ENCODE measurements at regions not wholly inside any gene's neighbourhood (a gene's known extent, or its start where the extent isn't known, plus 50 kb on each side); places are given as distances from the start of the nearest gene placed in this dataset.
"Not testable (repeated sequence)": the region's sequence is repeated elsewhere in the genome, so short reads cannot be mapped to it uniquely, and the experiment has no call there.

GRCh38 chr6:92267335-92267734 is 1152.0 kb downstream of the EPHA7 start:
- no peak for DNase-seq (ENCODE audit: low spot score)
- TF ChIP-seq, protein P1, sequence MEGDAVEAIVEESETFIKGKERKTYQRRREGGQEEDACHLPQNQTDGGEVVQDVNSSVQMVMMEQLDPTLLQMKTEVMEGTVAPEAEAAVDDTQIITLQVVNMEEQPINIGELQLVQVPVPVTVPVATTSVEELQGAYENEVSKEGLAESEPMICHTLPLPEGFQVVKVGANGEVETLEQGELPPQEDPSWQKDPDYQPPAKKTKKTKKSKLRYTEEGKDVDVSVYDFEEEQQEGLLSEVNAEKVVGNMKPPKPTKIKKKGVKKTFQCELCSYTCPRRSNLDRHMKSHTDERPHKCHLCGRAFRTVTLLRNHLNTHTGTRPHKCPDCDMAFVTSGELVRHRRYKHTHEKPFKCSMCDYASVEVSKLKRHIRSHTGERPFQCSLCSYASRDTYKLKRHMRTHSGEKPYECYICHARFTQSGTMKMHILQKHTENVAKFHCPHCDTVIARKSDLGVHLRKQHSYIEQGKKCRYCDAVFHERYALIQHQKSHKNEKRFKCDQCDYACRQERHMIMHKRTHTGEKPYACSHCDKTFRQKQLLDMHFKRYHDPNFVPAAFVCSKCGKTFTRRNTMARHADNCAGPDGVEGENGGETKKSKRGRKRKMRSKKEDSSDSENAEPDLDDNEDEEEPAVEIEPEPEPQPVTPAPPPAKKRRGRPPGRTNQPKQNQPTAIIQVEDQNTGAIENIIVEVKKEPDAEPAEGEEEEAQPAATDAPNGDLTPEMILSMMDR (IDR thresholded peaks at IDR 0.05; ENCODE audit: borderline replicate concordance, control extremely low read depth, extremely low read depth, insufficient read depth, missing control alignments): no peak
- in situ Hi-C loops (cut with MboI; ENCODE audit: low sequenced_read_pairs, unreplicated experiment): no loop called here

GRCh38 chr6:92263864-92264263 is 1155.5 kb downstream of the EPHA7 start:
- TF ChIP-seq, protein P1 (IDR thresholded peaks at IDR 0.05; ENCODE audit: borderline replicate concordance, control extremely low read depth, extremely low read depth, insufficient read depth, missing control alignments): no peak
- in situ Hi-C loops (cut with MboI; ENCODE audit: low sequenced_read_pairs, unreplicated experiment): no loop called here

GRCh38 chr6:92259171-92259570 is 1160.2 kb downstream of the EPHA7 start:
- DNase-seq (ENCODE audit: low spot score): no peak
- in situ Hi-C loops (cut with MboI; ENCODE audit: low sequenced_read_pairs, unreplicated experiment): no loop called here
- TF ChIP-seq, protein P1 (IDR thresholded peaks at IDR 0.05; ENCODE audit: borderline replicate concordance, control extremely low read depth, extremely low read depth, insufficient read depth, missing control alignments): no peak

More at GRCh38 chr6:92263864-92264263, 1155.5 kb downstream of the EPHA7 start:
- DNase-seq (ENCODE audit: low spot score): no peak

DNA sequence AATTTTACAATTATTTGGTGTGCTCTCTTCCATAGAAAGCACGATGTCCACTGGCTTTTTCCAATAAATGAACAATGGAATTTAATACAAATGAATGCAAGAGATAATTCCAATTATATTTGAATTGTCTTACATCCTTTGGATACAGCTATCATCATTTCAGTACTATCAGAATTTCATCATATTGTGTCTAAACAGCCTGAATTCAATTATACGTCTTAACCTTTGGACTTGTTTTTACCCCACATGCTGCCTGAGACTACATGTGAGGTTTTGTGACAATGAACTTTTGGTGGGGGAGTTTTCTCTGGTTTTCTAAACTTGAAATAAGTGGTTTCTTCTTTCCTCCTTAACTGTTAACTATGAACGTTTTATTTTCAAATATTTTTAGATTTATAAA is 1176.0 kb downstream of the EPHA7 start:
- in situ Hi-C loops (cut with MboI; ENCODE audit: low sequenced_read_pairs, unreplicated experiment): no loop called here
- no peak for DNase-seq (ENCODE audit: low spot score)
- TF ChIP-seq, protein P1 (IDR thresholded peaks at IDR 0.05; ENCODE audit: borderline replicate concordance, control extremely low read depth, extremely low read depth, insufficient read depth, missing control alignments): no peak

DNA sequence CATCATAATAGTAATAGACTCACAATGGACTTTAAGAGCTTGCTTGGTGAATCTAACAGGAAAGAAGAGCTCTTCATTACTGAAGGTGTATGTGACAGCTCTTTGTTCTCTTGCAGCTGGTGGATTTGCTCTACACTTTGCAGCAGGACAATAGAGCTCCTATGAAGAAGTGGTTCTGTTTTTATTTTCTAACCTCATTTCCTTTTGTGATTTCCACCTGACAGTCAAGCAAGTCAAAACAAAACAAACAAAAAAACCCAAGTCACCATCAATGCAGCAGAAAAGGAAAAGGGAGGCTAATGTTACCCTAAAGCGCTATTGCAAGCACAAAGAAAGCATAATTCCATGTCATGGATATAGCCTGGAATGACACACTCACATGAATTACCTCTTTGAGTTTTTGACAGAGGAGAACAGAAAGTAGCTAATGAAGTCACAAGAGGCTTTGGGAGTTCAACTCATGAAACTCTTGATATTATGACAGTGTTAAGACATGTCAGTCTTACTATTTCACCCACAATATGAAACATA is 1188.1 kb downstream of the EPHA7 start:
- in situ Hi-C loops (cut with MboI; ENCODE audit: low sequenced_read_pairs, unreplicated experiment): no loop called here
- TF ChIP-seq, protein P1 (IDR thresholded peaks at IDR 0.05; ENCODE audit: borderline replicate concordance, control extremely low read depth, extremely low read depth, insufficient read depth, missing control alignments): no peak
- no peak for DNase-seq (ENCODE audit: low spot score)

DNA sequence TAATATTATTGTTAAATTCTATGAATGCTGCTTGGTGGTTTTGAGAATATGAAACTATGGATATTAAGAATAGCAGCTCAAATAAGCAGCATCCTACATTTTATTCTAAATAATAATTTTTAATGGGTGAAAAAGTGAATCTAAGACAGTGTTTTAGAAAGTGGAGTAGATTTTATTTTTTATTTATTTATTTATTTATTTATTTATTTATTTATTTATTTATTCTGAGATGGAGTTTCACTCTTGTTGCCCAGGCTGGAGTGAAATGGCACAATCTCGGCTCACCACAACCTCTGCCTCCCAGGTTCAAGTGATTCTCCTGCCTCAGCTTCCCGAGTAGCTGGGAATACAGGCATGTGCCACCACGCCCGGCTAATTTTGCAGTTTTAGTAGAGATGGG is 1199.4 kb downstream of the EPHA7 start:
- DNase-seq (ENCODE audit: low spot score); in situ Hi-C loops (cut with MboI; ENCODE audit: low sequenced_read_pairs, unreplicated experiment): not testable (repeated sequence)

GRCh38 chr6:92216717-92217116 is 1202.6 kb downstream of the EPHA7 start:
- in situ Hi-C loops (cut with MboI; ENCODE audit: low sequenced_read_pairs, unreplicated experiment): no loop called here
- no peak for DNase-seq (ENCODE audit: low spot score)
- TF ChIP-seq, protein P1 (IDR thresholded peaks at IDR 0.05; ENCODE audit: borderline replicate concordance, control extremely low read depth, extremely low read depth, insufficient read depth, missing control alignments): no peak

Data from GM13976 (cell line).